UCSD-AML1 (cell line): ENCODE measurements at regions not wholly inside any gene's neighbourhood (a gene's known extent, or its start where the extent isn't known, plus 50 kb on each side); places are given as distances from the start of the nearest gene placed in this dataset.
A peak's percentile ranks its signal among the peaks of the same experiment; 100 is the strongest.

ENCODE experiments used
- DNase-seq: peaks from one replicate; lab custom pipeline; 2025; ENCODE audit not compliant: unreplicated experiment; lab: John Stamatoyannopoulos, UW

DNA sequence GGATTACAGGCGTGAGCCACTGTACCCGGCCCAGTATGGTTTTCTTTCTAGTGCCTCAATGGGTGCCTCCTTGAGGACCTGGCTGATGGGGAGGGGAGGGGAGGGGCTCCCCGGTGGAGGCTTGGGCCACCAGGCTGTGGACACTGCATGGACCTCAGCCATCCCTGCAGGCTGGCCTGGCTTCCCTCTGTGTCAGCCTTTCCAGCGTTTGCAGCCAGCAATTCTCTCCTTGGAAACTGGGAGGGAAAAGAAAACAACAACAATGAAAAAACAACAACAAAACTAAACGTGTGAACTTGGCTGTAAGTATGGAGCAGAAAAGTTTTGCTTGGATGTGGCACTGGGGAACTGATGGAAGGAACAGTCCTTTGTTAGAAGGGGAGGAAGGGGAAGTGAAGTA, 159.3 kb downstream of the GLI2 start:
- no peak for DNase-seq

DNA sequence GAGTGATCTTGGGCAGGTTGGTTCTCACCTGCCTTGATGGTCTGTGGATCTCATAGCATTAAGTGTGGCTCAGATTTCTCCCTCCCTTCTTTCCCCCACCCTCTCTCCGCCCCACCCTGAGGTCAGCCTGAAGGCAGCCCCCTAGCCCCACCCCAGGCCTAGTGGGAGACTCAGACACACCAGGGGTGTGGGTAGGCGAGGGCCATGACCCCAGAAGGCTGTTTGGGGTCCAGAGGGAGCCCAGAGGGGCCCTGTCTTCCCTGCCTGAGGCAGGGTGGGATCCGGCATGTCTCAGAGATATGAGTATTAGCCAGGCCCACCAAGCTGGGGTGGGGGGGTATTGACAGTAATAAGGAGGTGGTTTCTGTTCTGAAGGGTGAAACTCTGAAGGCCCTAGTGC, 160.5 kb downstream of the GLI2 start:
- DNase-seq = no peak

DNA sequence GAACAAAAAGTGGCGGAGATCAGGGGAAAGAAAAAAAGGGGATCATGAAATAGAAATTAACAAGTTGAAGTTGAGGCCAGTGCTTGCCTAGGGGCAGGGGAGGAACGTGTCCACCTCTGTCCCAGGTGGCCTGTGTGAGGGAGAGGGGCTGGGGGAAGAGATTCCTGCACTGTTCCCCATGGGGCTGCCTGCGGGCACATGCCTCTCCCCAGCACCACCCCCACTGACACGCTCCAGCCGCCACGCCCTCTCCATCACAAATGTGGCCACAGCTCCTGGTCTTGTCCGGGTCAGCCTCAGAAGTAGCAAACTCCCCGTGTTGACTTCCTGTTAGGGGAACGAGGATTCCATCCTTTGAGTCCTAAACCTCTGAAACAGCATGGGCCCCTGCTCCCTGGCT, 161.2 kb downstream of the GLI2 start:
- DNase-seq = no peak

DNA sequence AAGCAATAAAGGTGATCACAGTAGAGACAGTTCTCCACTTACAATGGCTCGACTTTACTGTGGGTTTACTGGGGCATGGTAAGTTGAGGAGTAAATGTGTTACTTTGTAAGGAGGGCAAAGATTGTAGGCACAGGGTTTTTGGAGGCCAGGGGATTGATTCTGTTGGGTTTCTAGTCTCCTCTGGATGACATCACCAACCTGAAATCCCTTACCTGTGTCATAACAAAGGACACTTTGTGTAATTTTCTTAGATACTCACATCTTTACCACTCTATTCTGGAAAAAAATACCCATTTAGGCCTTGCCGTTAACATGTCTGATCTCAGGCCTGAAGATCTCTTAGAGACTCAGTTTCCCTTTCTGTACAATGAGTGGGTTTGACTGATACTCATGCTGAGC, 161.7 kb downstream of the GLI2 start:
- no peak for DNase-seq

DNA sequence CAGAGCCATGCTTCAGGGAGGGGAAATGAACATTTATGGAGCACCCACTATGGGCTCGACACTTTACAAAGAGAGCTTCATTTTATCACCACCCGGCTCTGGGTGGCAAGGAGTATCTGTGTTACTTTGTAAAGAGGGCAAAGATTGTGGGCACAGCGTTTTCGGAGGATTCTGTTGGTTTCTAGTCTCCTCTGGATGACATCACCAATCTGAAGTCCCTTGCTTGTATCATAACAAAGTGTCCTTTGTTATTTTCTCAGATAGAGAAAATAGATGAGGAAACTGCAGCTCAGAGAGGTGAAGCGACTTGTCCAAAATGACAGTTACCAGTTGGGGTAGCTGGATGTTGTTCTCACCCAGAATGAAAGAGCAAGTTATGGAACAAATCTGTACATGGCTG, 162.8 kb downstream of the GLI2 start:
- DNase-seq = no peak

DNA sequence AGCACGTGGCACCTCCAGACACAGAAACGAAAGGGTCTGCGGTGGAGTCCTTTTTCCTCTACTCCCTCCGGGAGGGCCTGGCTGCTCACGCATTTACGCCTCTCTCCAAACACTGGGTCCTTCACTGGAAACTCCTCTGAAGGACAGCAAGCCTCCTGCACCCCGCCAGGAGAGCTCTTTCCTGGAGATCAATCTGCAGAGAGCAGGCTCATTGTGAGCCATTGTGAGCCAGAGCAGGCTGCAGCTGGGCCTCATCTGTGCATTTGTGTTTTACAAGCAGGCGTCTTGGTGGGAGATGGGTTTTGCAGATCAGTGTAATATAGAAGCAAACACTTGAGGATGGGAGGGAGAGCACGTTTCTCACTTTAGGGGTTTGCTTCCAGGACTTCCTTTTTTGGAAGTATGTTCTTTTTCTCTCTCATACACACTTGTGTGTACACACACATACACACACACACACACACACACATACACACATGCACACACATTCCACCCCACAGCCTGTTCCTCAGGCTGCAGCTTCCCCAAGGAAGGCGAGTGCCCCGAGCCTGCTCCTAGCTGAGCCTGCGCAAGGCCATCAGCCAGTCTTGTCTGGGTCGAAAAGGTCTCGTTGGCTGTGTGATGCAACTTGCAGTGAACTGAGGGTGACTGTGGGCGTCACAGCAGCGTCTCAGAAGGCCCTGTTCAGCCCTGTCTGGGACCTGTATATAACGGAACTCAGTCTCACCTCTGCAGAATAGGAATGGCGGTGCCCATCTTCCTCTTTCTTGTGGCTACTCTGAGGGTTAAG, 163.5 kb downstream of the GLI2 start:
- no peak for DNase-seq

DNA sequence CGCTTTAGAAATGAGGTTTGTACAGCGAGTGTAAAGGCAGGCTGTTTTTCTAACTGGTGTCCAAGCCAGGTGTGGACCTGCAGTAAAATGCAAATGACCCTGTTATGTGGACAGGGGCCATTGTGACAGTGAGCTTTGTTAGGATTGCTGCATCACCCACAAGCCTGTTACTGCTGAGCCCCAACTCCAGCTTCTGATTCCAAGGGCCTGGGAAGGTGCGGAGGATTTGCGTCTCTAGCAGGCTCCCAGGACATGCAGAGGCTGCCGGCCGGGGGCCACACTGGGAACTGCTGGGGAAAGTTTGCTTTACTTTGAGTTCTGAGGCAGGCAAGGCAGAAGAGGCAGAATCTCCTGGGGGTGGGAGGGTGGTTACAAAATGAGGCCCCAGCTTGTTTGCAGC, 164.1 kb downstream of the GLI2 start:
- no peak for DNase-seq

DNA sequence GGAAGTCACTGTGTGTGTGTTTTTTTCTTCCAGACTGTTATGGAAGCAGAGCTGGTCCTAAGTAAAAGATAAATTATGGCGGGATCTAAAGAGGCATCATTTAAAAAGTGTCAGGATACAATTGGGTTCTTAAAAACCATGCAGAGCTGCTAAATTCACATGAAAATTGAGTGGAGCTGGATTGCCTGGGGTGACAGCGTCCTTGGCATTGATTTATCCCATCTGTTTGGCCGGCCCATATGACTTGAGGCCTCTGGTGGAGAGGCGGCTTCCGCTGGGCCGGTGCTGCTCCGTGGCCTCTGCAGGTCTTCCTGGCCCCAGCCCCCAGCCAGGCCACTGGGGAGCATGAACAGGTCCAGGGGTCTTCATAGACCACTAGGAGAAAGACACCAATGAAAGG, 165.5 kb downstream of the GLI2 start:
- no peak for DNase-seq

DNA sequence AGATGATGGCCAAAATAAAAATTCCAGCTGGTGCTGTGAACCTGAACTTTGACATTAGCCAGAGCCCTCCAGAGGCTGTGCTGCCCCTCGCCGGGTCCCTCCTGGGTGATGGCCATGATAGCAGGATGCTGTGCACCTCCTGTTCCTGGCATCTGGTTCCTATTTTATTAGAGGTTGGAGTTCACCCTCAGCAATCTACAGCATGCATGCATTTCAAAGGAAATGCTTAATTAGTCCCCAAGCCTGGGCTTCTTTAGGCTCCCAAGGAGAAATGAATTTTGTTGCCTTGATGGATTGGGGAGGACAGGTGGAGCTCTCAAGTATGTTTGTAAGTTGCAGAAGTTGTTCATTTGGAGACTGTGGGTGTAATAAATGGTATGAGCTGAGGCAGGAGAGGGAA, 166.9 kb downstream of the GLI2 start:
- no peak for DNase-seq

DNA sequence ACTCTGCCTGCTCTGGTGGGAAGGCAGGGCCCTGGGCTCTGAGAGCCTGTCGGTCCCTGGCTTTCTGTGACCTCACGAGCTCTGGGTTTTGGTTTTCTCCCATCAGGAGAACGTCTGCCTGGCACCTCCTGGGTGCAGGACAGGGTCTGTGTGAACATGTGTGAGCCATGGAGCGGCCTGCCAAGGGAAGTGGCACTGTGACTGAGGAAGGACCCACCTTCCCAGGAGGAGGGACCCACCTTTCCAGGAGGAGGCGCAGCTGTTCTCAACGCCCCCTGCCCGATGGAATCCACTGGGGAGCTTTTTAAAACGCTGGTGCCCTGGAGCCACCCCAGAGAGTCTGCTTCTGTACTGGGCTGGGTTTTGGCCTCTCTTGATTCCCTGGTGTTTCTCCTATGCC, 168.7 kb downstream of the GLI2 start:
- no peak for DNase-seq

DNA sequence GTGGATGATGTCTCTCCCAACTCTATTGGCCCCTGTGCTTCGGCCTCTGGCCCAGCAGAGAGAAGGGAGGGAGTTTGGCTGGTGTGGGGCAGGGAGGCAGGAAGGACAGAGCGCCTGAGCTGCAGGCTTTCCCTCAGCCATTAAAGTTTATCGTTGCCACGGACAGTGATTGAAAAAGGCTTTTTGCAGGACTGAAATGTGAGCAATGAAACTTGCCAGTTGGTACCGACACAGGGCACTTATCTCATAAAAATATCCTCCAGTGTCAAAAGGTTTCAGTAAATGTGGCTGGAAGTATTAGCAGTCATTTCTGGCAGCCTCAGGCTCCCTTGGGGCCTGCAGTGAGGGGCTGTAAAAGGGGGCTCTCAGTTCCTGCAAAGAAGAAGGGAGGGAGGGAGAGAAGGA, 169.2 kb downstream of the GLI2 start:
- DNase-seq = no peak

DNA sequence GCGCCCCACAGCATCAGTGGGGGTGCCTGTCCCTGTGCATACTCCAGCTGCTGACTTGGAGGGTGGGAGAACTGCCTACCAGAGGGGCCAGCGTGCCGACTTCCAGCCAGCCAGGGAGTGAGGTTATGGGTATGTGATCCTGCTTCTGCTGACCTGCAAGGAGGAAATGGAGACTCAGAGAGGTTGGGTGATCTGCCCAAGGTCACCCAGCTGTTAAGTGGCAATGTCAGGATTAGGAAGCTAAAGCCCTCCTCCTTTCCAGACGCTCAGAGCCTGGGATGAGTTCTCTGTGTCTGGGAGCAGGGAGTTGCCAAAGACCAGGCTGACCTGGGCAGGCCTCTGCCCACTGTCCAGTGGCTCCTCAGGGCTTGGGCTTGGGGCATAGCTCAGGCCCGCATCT, 169.6 kb downstream of the GLI2 start:
- DNase-seq = no peak

DNA sequence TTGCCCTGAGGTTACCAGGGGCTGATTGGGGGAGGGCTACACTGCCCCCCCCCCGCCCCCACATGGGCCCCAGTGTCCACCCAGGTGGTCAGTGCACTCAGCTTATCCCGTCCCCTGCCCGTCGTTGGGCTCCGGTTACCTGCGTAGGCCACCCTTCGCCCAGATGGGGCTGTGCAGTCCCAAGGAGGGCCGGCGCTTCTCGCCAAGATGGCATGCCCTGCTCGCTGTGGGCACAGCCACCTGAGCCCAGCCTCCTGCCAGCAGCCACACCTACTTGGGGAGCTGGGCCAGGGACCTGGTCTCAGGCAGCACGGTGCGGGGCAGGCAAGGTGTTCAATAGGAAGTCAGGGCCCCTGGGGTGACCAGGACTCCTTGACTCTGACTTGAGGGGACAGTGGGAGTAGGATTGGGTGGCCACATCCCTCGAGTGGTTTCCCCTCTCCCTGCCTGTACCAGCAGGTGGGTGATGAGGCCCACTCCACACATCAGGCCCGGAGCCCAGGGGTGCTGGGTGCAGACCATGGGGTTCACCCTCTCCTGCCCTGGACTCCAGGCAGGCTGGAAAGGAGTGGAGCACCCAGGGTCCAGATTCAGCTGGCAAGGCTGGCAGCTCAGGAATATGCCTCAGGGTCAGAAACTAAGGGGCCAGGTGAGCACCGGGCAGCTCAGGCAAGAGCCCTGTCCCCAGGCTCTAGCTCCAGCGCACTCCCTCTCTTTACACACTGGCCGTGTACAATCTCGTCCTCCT, 170.3 kb downstream of the GLI2 start:
- no peak for DNase-seq

DNA sequence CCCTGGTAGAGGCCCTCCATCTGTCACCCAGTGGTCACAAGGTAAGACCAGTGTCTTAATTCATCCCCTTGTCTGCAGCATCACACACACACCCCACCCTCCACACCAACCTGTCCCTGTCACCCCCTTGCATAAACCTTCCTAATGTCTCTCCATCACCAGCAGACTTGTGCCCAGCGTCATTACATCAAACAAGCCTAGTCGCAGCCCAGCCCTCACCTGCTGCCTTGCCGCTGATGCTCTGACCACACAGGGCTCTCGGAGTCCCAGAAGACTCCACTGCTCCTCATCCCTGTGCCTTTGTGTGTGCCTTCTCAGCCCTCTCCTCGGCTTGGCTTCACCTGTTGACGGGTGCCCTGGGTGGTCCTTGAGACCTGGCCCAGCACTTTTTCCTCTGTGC, 171.2 kb downstream of the GLI2 start:
- no peak for DNase-seq

DNA sequence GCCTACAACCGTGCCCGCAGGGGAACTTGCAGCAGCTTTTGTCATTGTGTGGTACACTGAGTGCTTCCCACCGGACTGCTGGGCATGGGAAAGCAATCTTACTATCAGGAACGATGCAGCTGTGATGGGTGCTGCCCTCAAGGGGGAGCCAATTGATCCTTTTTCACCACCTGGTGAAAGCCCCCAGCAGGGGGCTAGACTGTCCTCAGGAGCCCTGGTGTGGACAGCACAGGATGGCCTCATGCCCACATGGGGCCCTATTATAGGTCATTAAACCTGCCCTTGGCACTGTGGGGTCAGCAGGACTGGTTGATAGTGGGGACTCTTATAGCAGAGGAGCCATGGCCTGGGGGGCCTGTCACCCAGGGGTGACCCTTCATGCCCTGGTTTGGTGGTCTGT, 172.2 kb downstream of the GLI2 start:
- no peak for DNase-seq

DNA sequence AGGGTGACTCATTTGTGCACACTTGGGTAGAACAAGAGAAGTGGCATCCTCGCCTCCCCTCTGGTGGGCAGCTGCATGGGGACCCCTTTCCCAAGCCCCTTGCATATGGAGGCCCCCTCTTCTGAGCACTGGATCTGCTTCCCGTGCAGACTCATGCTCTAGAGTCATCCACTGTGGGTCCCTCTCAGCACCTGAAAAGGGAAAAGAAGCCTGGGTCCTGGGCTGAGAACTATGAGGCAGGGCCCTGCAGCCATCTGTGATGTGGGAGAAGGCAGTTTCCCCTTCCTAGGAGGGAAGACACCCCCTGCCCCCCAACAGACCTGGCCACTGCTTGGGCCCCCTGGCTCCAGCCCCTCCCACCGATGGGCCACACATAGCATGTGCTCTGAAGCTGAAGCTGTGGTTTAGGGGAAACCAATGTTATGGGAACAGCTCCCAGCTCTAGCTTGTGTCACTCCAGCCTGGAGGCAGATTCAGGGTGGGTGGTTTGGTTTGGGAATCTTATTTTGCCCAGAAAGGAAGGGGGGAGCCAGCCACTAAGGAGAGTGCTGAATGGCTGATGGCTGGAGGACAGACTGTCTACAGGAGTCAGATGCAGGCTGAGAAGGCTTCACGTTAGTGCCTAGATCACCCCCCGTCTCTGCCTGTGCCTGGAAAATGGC, 172.8 kb downstream of the GLI2 start:
- peak; percentile 34 for DNase-seq

DNA sequence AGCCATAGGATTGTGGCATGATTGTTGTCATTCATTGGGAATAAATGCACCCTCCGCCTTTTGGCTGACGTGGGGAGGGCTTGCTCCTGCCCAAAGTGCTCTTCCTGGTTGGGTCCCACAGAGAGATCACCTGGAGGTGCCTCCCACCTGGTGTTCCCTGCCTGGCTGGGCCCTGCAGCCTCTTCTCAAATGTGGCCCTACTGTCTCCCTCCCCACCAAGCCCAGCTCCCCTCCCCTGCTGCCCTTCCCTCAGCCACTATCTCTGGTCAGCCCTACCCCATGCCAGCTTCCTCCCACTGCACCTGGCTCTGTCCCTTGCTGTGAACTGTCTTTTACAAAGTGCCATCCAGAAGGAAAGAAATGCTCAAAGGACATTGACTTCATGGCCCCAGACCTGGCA, 173.4 kb downstream of the GLI2 start:
- no peak for DNase-seq

DNA sequence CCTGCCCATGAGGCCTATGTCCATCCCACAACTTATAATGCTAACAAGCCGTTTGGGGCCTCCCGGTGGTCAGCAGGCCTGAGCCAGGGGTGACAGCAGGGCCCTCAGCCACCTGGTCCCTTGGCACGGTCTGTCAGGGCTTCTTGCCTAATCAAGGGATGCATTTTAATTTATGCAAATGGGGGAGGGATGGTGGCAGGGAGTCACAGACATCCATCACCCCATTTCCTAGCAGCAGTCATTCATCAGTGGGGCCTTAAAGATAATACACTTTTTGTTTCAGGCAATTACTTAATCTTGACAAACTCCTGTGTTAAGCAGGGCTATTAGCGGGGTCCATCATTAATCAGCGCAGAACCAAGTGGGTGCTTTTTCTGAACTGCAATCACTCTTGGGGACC, 174.5 kb downstream of the GLI2 start:
- no peak for DNase-seq

DNA sequence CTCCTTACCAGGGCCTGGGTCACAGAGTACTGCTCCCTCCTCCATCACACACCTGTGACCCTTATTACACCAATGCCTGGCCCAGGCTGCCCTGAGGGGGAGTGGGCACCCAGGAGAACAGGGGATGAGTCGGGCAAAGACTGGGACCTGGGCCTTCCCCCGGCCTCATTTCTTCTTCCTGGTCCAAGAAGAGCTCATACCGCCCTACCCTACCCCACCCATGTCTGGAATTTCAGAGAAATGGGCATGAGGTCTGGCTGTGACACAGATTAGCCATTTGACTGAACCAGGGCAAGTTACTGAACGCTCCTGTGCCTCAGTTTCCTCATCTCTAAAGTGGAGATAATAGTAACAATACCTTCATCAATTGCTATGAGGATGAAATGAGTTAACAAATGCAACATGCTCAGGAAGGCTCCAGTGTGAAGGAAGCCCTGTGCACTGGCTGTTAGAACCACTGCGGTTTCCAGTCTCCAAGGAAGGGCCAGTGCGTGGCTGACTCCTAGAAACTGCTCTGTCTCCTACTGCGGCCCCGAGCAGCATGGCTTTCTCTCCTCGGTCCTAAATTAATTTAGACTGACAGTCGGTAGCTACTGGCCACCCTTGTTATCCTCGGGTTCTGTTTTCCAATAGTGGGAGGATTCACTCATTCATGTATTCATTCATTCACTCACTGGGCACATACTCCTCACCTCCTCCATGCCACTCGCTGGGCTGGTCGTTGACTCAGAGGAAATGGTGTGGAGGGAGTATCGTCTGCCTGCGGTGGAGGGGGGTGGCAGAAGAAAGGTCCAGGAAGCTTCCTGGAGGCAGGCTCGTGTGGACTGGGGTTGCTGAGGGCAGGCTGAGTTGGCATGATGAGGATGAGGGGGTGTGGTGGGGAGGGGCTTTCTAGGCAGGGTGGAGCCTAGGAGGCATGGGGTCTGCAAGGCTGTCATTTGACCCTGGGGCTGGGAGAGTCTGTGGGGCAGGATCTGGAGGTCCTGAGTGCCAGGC, 175.6 kb downstream of the GLI2 start:
- peak; percentile 86 for DNase-seq

DNA sequence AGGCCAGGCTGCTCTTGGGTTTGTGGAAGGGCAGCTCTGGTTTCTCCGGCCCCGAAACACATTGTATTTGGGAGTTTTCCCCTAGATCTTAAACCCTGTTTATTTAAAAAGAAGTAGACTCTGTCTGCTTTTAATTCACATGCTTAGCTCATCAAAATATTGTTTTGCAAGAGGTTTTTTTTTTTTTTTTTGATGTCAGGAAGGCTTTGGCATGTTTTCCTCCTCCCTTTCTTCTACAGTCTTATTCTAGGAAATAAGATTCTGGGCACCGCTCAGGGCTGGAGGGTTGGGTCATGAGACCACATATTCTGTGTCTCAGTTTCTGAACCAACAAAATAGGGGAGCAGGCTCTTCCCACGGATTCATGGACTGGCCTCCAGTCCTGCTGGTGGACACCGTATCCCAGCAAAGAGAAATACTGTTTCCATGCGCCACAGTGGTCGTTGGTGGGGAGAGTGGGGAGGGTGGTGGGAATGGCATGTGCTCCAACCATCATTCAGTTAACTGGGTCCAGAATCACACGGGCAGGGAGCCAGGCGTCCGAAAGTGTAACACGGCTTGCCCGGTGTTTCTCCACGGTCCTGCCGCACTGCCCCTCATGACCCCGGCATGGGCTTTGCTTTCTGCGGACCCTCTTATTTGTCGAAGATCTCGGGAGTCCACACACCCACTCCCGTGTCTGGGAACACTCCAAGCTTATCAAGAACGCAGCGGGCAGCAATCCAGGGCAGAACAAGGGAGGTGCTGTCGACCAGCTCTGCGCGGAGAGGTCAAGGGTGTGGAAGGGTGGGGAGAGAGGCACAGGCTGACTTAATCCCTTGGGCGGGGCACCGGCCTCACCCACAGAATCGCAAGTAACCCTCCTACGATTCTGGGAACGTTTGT, 176.7 kb downstream of the GLI2 start:
- no peak for DNase-seq
